ENCODE measurements at regions not wholly inside any gene's neighbourhood (a gene's known extent, or its start where the extent isn't known, plus 50 kb on each side); places are given as distances from the start of the nearest gene placed in this dataset.
"Not testable (repeated sequence)": the region's sequence is repeated elsewhere in the genome, so short reads cannot be mapped to it uniquely, and the experiment has no call there.

DNA sequence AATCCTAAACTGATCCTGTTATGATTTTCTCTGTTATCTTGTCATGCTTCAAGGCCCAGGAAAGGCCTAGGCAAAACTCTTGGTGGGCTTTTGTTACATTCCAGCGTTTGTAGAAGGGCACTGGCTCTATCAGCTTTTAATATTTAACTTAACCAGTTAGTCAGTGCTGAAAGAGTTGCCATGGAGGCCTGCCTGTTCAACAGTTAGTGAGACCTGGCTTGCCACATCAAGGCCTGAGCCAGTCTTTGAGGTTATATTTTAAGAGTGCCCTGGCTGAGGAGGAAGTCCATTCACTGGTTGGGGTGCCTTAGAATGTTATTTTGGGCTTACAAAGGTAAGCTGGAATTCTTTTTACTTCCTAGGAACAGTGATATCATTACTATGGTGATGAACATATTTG is 144.1 kb upstream of the NRG3 start:
- no peak overlapping the region for H3K27ac ChIP-seq
- H3K79me2 ChIP-seq = no peaks in the 10 kb centered on the region
- H3K4me1 ChIP-seq = no peaks in the 10 kb centered on the region
- TF ChIP-seq CTCF (IDR thresholded peaks at IDR 0.05) = no peak
- H3K4me3 ChIP-seq (ENCODE audit: low read depth, low read length) = no peak overlapping the region
- no peaks in the 10 kb centered on the region for H3K9me3 ChIP-seq (ENCODE audit: control insufficient read depth, low read length)
- H3K4me2 ChIP-seq (ENCODE audit: low read length) = no peak overlapping the region
- no peaks in the 10 kb centered on the region for H3K27me3 ChIP-seq (ENCODE audit: control insufficient read depth, insufficient read depth, low read length)
- H2AFZ ChIP-seq = no peak overlapping the region
- H3K36me3 ChIP-seq (ENCODE audit: control insufficient read depth, insufficient read depth, low read length) = no peaks in the 10 kb centered on the region
- H3K9ac ChIP-seq = no peak overlapping the region

GRCh38 chr10:81733542-81733941 is 141.5 kb upstream of the NRG3 start:
- no peak for TF ChIP-seq CTCF (IDR thresholded peaks at IDR 0.05)
- no peaks in the 10 kb centered on the region for H3K4me1 ChIP-seq
- H3K4me3 ChIP-seq (ENCODE audit: low read depth, low read length) = no peak overlapping the region
- H2AFZ ChIP-seq = no peak overlapping the region
- no peaks in the 10 kb centered on the region for H3K36me3 ChIP-seq (ENCODE audit: control insufficient read depth, insufficient read depth, low read length)
- H3K4me2 ChIP-seq (ENCODE audit: low read length) = no peak overlapping the region
- no peak overlapping the region for H3K9ac ChIP-seq
- H3K27ac ChIP-seq = no peak overlapping the region
- H3K27me3 ChIP-seq (ENCODE audit: control insufficient read depth, insufficient read depth, low read length) = no peaks in the 10 kb centered on the region
- no peaks in the 10 kb centered on the region for H3K9me3 ChIP-seq (ENCODE audit: control insufficient read depth, low read length)
- no peaks in the 10 kb centered on the region for H3K79me2 ChIP-seq

DNA sequence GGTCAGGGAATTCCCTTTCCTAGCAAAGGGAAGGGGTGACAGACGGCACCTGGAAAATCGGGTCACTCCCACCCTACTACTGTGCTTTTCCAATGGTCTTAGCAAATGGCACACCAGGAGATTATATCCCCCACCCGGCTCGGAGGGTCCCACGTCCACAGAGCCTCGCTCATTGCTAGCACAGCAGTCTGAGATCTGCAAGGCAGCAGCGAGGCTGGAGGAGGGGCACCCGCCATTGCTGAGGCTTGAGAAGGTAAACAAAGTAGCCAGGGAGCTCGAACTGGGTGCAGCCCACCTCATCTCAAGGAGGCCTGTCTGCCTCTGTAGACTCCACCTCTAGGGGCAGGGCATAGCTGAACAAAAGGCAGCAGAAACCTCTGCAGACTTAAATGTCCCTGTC is 139.8 kb upstream of the NRG3 start:
- H3K9me3 ChIP-seq (ENCODE audit: control insufficient read depth, low read length); H3K27ac ChIP-seq; H3K36me3 ChIP-seq (ENCODE audit: control insufficient read depth, insufficient read depth, low read length); H3K27me3 ChIP-seq (ENCODE audit: control insufficient read depth, insufficient read depth, low read length); H3K4me1 ChIP-seq; H3K4me2 ChIP-seq (ENCODE audit: low read length); H3K4me3 ChIP-seq (ENCODE audit: low read depth, low read length); H3K79me2 ChIP-seq; H3K9ac ChIP-seq; H2AFZ ChIP-seq: not testable (repeated sequence)

DNA sequence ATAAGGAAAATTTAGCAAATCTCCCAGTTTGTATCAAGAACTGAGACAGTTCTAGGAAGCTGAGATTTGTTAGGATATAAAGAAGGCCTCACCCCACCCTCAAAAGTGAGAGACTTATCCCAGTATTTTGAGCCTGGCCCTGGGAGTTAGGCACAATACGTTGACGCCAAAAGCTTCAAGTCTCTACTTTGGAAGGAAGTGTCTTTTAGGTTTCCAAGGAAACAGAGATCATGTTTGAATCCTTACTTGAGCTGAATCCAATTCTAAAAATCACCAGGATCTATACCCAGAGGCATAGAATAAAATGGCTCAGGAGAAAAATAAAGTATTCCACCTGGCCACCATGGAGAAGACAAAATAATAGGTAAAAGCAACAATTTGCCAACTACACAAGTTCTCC is 115.9 kb upstream of the NRG3 start:
- no peak for TF ChIP-seq CTCF (IDR thresholded peaks at IDR 0.05)
- Histone ChIP-seq H3K4me1 (no peaks in the 10 kb centered on the region), H3K27me3 (ENCODE audit: control insufficient read depth, insufficient read depth, low read length) (no peaks in the 10 kb centered on the region), H2AFZ (no peak overlapping the region), H3K4me3 (ENCODE audit: low read depth, low read length) (no peak overlapping the region), H3K79me2 (no peaks in the 10 kb centered on the region), H3K36me3 (ENCODE audit: control insufficient read depth, insufficient read depth, low read length) (no peaks in the 10 kb centered on the region), H3K9me3 (ENCODE audit: control insufficient read depth, low read length) (no peaks in the 10 kb centered on the region), H3K27ac (no peak overlapping the region), H3K4me2 (ENCODE audit: low read length) (no peak overlapping the region), H3K9ac (no peak overlapping the region)

- no peak overlapping the region for H3K4me2 ChIP-seq (ENCODE audit: low read length)
- no peaks in the 10 kb centered on the region for H3K79me2 ChIP-seq
- H2AFZ ChIP-seq = no peak overlapping the region
- no peak overlapping the region for H3K9ac ChIP-seq
- no peak for TF ChIP-seq CTCF (IDR thresholded peaks at IDR 0.05)
- no peak overlapping the region for H3K4me3 ChIP-seq (ENCODE audit: low read depth, low read length)
- H3K36me3 ChIP-seq (ENCODE audit: control insufficient read depth, insufficient read depth, low read length) = no peaks in the 10 kb centered on the region
- no peaks in the 10 kb centered on the region for H3K27me3 ChIP-seq (ENCODE audit: control insufficient read depth, insufficient read depth, low read length)
- no peak overlapping the region for H3K27ac ChIP-seq
- H3K4me1 ChIP-seq = no peaks in the 10 kb centered on the region
- no peaks in the 10 kb centered on the region for H3K9me3 ChIP-seq (ENCODE audit: control insufficient read depth, low read length)
These were observed 90.8 kb upstream of the NRG3 start for GRCh38 chr10:81784111-81784597.
